ENCODE measurements at regions not wholly inside any gene's neighbourhood (a gene's known extent, or its start where the extent isn't known, plus 50 kb on each side); places are given as distances from the start of the nearest gene placed in this dataset.

DNA sequence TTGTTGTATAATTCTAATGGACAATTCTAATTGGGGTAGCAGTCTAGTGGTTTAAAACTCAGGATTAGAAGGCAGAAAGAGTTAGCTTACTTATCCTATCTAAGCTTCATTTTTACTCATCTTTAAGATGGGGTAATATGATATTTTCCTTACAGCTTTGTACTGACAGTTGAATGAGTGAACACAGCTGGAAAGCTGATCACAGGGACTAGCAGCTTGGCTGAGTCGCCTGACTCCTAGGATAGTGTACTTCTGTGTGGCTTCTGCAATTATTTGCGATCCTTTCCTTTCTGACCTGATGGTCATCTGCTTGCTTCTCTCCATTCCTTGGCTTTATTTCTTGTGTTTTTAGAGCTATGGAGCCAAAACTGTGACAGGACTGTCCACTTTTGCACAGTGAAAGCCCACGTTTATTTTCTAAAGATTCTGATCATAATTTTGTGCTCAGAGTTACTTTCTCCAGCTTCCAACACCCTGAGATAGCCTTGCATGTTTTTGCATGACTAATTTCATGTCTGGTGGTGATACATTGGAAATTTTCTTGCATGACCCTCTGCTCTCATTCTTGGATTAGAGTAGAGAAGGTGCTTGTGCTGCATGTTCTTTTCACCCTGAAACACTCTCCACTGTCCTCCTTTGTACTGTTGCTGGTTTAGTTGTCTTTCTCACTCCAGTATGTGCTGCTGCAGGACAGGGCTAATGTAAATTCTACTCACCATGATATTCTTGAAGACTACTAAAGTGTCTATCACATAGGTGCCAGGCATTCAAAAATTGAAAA lies 377.0 kb upstream of the ATP2B1 start:
- TF ChIP-seq POLR2A (IDR thresholded peaks at IDR 0.05; ENCODE audit: low read depth, low read length) (no peak), POLR2AphosphoS5 (IDR thresholded peaks at IDR 0.05; ENCODE audit: insufficient read depth, low read depth, low read length) (no peak), EZH2 (IDR thresholded peaks at IDR 0.05; ENCODE audit: borderline replicate concordance, low read depth, low read length, severe bottlenecking) (no peak), MYC (IDR thresholded peaks at IDR 0.05; ENCODE audit: low read depth, low read length) (no peak), FOS (IDR thresholded peaks at IDR 0.05; ENCODE audit: borderline replicate concordance, insufficient read depth, low read length) (no peak), JUN (IDR thresholded peaks at IDR 0.05; ENCODE audit: borderline replicate concordance, insufficient read depth, insufficient read length, low read depth) (no peak)
- TF ChIP-seq, protein P1, sequence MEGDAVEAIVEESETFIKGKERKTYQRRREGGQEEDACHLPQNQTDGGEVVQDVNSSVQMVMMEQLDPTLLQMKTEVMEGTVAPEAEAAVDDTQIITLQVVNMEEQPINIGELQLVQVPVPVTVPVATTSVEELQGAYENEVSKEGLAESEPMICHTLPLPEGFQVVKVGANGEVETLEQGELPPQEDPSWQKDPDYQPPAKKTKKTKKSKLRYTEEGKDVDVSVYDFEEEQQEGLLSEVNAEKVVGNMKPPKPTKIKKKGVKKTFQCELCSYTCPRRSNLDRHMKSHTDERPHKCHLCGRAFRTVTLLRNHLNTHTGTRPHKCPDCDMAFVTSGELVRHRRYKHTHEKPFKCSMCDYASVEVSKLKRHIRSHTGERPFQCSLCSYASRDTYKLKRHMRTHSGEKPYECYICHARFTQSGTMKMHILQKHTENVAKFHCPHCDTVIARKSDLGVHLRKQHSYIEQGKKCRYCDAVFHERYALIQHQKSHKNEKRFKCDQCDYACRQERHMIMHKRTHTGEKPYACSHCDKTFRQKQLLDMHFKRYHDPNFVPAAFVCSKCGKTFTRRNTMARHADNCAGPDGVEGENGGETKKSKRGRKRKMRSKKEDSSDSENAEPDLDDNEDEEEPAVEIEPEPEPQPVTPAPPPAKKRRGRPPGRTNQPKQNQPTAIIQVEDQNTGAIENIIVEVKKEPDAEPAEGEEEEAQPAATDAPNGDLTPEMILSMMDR (IDR thresholded peaks at IDR 0.05; ENCODE audit: extremely low read depth in 1 of 2, insufficient read depth in 1 of 2, low read depth in 1 of 2, low read length in 2 of 2) = no peak
- TF ChIP-seq, protein P2, sequence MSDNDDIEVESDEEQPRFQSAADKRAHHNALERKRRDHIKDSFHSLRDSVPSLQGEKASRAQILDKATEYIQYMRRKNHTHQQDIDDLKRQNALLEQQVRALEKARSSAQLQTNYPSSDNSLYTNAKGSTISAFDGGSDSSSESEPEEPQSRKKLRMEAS (IDR thresholded peaks at IDR 0.05; ENCODE audit: insufficient read depth, insufficient read length) = no peak
